Panc1 (cell line): ENCODE measurements at regions not wholly inside any gene's neighbourhood (a gene's known extent, or its start where the extent isn't known, plus 50 kb on each side); places are given as distances from the start of the nearest gene placed in this dataset.

Source experiments
- ATAC-seq: fragments of 200-7000 bp; cut with Tn5 transposase; 2 replicates; pipeline ENCODE4 v1.9.1; 2020; ENCODE audit warnings: mild to moderate bottlenecking, moderate library complexity
- BruUV-seq: library from RNA; stranded (reverse); fragments of 400-500 nt; replicated peaks from 2 replicates; lab custom pipeline; 2021; lab: Mats Ljungman, UMichigan
- CTCF ChIA-PET: fragments of 300-600 bp; sonication (Branson Sonifier 250); formaldehyde crosslinking; loops from one replicate; lab custom pipeline; 2022; ENCODE audit warnings: antibody characterized with exemption; lab: Charles Lee
- POLR2A ChIA-PET: fragments of 300-600 bp; sonication (Branson Sonifier 250); formaldehyde crosslinking; loops from one replicate; lab custom pipeline; 2022; ENCODE audit warnings: antibody characterized with exemption; lab: Charles Lee
- DNase-seq: peaks from one replicate; pipeline ENCODE4 v3.0.0-alpha.2; 2010; ENCODE audit warnings: low read depth, low spot score
- H3K27ac ChIP-seq: 2 replicates; pipeline ENCODE4 v1.5.1; 2011; ENCODE audit warnings: mild to moderate bottlenecking, low read length, inconsistent platforms
- H3K27me3 ChIP-seq: fragments of 200-500 bp; sonication (Bioruptor generic); 2 replicates; pipeline ENCODE4 v1.6.0; 2014; ENCODE audit warnings: low read length, inconsistent platforms; ENCODE audit not compliant: control insufficient read depth, insufficient read depth
- H3K36me3 ChIP-seq: fragments of 200-500 bp; sonication (Bioruptor generic); 2 replicates; pipeline ENCODE4 v1.5.1; 2014; ENCODE audit warnings: inconsistent platforms, mild to moderate bottlenecking, low read length, moderate library complexity; ENCODE audit not compliant: control insufficient read depth, insufficient read depth
- H3K4me1 ChIP-seq: 2 replicates; pipeline ENCODE4 v1.5.1; 2011; ENCODE audit warnings: inconsistent platforms, mild to moderate bottlenecking, low read length, moderate library complexity; ENCODE audit not compliant: control insufficient read depth, insufficient read depth
- H3K4me3 ChIP-seq, 2 experiments: 2 replicates each; pipeline ENCODE4 v1.5.1; 2011 to 2012; ENCODE audit warnings: low read depth in 2 of 2, low read length in 2 of 2, mild to moderate bottlenecking in 2 of 2, inconsistent platforms in 1 of 2, moderate library complexity in 1 of 2
- H3K9me3 ChIP-seq: fragments of 200-500 bp; sonication (Bioruptor generic); 2 replicates; pipeline ENCODE4 v1.5.1; 2014; ENCODE audit warnings: low read depth, mild to moderate bottlenecking, inconsistent platforms, low read length, moderate library complexity; ENCODE audit not compliant: control insufficient read depth, insufficient read depth
- CTCF ChIP-seq: fragments of 450-650 bp; IDR thresholded peaks from 2 replicates; pipeline ENCODE4 v1.5.1; 2017; ENCODE audit warnings: mild to moderate bottlenecking
- POLR2AphosphoS5 ChIP-seq: IDR thresholded peaks from 2 replicates; pipeline ENCODE4 v1.6.1; 2012; ENCODE audit warnings: mild to moderate bottlenecking, low read depth, low read length, moderate library complexity
- REST ChIP-seq, 2 experiments: IDR thresholded peaks; 2 replicates each; pipeline ENCODE4 v1.6.1; 2011 to 2012; ENCODE audit warnings: low read depth in 2 of 2, control low read depth in 1 of 2, low read length in 1 of 2, mild to moderate bottlenecking in 1 of 2, moderate library complexity in 1 of 2; ENCODE audit not compliant: insufficient read depth in 1 of 2
- SIN3A ChIP-seq: IDR thresholded peaks from 2 replicates; pipeline ENCODE4 v1.6.1; 2012; ENCODE audit warnings: low read depth, mild to moderate bottlenecking, low read length, moderate library complexity, borderline replicate concordance; ENCODE audit not compliant: insufficient read depth
- TCF7L2 ChIP-seq: IDR thresholded peaks from 2 replicates; pipeline ENCODE4 v1.6.1; 2011; ENCODE audit warnings: mild to moderate bottlenecking, low read depth, low read length, inconsistent platforms
- in situ Hi-C: cut with HindIII; loops from 2 replicates; pipeline ENCODE4 v1.10.0; 2016; ENCODE audit warnings: low sequenced_read_pairs, low pct_unique_long_range_greater_than_20kb
- intact Hi-C: fragments of 100-400 bp; cut with micrococcal nuclease; formaldehyde crosslinking; loops from one replicate; pipeline ENCODE4 v1.10.0; 2022; ENCODE audit not compliant: unreplicated experiment

GRCh38 chr2:156132130-156132529, 200.4 kb downstream of the NR4A2 start:
- in situ Hi-C loops, result no loop called here
- no peaks in the 10 kb centered on the region for H3K4me1 ChIP-seq
- ATAC-seq, result no peak
- ChIA-PET CTCF (no interaction called here), POLR2A (no interaction called here)
- BruUV-seq, result no TSS peak
- H3K9me3 ChIP-seq, result no peaks in the 10 kb centered on the region
- intact Hi-C loops, result no loop called here
- H3K4me3 ChIP-seq, result no peak overlapping the region
- no peak for DNase-seq
- no peak for TF ChIP-seq REST (IDR thresholded peaks at IDR 0.05; ENCODE audit: insufficient read depth in 1 of 2, low read depth in 2 of 2, low read length in 1 of 2)
- no peak for TF ChIP-seq SIN3A
- TF ChIP-seq POLR2AphosphoS5, result no peak
- TF ChIP-seq CTCF, result no peak
- no peak for TF ChIP-seq TCF7L2
- no peaks in the 10 kb centered on the region for H3K36me3 ChIP-seq
- H3K27ac ChIP-seq, result no peak overlapping the region
- H3K27me3 ChIP-seq, result no peaks in the 10 kb centered on the region

- ChIA-PET POLR2A (no interaction called here), CTCF (no interaction called here)
- in situ Hi-C loops (no loop called here), intact Hi-C loops (no loop called here)
- Histone ChIP-seq H3K9me3 (no peaks in the 10 kb centered on the region), H3K4me3 (no peak overlapping the region), H3K4me1 (no peaks in the 10 kb centered on the region), H3K36me3 (no peaks in the 10 kb centered on the region), H3K27ac (no peak overlapping the region), H3K27me3 (no peaks in the 10 kb centered on the region)
- ATAC-seq, result no peak
- TF ChIP-seq REST (IDR thresholded peaks at IDR 0.05; ENCODE audit: insufficient read depth in 1 of 2, low read depth in 2 of 2, low read length in 1 of 2) (no peak), POLR2AphosphoS5 (no peak), SIN3A (no peak), CTCF (no peak), TCF7L2 (no peak)
- no peak for DNase-seq
- BruUV-seq, result no TSS peak
Measured at GRCh38 chr2:156129227-156129626, 203.3 kb downstream of the NR4A2 start.
